ENCODE measurements at regions not wholly inside any gene's neighbourhood (a gene's known extent, or its start where the extent isn't known, plus 50 kb on each side); places are given as distances from the start of the nearest gene placed in this dataset.

DNA sequence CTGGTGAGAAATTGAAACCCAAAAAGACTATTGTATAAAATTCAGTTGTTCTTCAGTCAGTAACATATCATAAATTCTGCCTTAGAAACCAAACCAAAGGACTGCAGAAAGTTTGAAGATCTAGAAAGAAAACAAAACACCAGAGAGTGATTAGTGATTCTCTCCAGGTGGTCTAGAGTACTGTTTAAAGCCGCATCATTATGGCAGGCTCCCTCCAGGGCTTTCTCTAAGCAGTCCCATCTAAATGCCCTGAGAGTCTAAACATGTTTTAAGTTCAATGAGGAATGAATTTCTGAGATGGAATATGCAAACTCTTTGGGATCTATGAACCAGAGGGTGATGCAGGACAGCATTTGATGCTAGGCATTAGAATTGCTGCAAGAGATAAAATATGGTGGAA, 100.9 kb upstream of the ST6GALNAC5 start:
- Histone ChIP-seq H3K4me1 (ENCODE audit: control insufficient read depth in 1 of 2, insufficient read depth in 2 of 2, low read length in 2 of 2) (no peaks in the 10 kb centered on the region), H3K9ac (ENCODE audit: low read length) (no peak overlapping the region), H4K20me1 (ENCODE audit: insufficient read depth) (no peaks in the 10 kb centered on the region), H2AFZ (ENCODE audit: low read depth, low read length, poor library complexity, severe bottlenecking) (no peak overlapping the region), H3K4me2 (ENCODE audit: low read length) (no peak overlapping the region), H3K9me3 (ENCODE audit: control insufficient read depth in 1 of 2, insufficient read depth in 1 of 2, low read depth in 1 of 2, low read length in 2 of 2) (no peaks in the 10 kb centered on the region), H3K27me3 (ENCODE audit: insufficient read depth, low read length) (peaks cover 4% of the 10 kb centered on the region; the same call in 1 of the 2 replicates), H3K27ac (ENCODE audit: low read depth, low read length) (no peak overlapping the region), H3K79me2 (ENCODE audit: insufficient read depth, low read length) (no peaks in the 10 kb centered on the region), H3K9me2 (ENCODE audit: insufficient read depth) (no peaks in the 10 kb centered on the region), H3K36me3 (ENCODE audit: control insufficient read depth in 1 of 2, insufficient read depth in 2 of 2, low read length in 2 of 2) (no peaks in the 10 kb centered on the region), H3K4me3 (replicated peaks in 1 of 2; ENCODE audit: low read depth in 1 of 2, low read length in 2 of 2) (no peak overlapping the region)
- DNase-seq (ENCODE audit: low read depth, low spot score), result no peak
- RAD21 ChIA-PET (ENCODE audit: low non-redundant PET in 1 of 2, low total read pairs in 2 of 2, uncharacterized antibody in 2 of 2, unreplicated experiment in 2 of 2), result no interaction called here
- BruUV-seq (replicated peaks), result no TSS peak
- TF ChIP-seq SIN3A (IDR thresholded peaks at IDR 0.05; ENCODE audit: low read depth) (no peak), POLR2A (IDR thresholded peaks at IDR 0.05; ENCODE audit: borderline replicate concordance, extremely low read depth, insufficient read depth, insufficient read length) (no peak), TCF7L2 (IDR thresholded peaks at IDR 0.05; ENCODE audit: borderline replicate concordance, extremely low read depth, insufficient read depth, insufficient read length) (no peak), SP1 (IDR thresholded peaks at IDR 0.05; ENCODE audit: low read depth) (no peak), EGR1 (IDR thresholded peaks at IDR 0.05; ENCODE audit: low read depth) (no peak), CBX3 (IDR thresholded peaks at IDR 0.05; ENCODE audit: low read depth) (no peak), JUND (IDR thresholded peaks at IDR 0.05) (no peak), ZNF274 (IDR thresholded peaks at IDR 0.05; ENCODE audit: low read depth, low read length) (no peak), YY1 (IDR thresholded peaks at IDR 0.05; ENCODE audit: extremely low read depth, insufficient replicate concordance, low read depth, low read length) (no peak), ZFX (IDR thresholded peaks at IDR 0.05) (no peak), EZH2phosphoT487 (IDR thresholded peaks at IDR 0.05; ENCODE audit: borderline replicate concordance) (no peak), SRF (IDR thresholded peaks at IDR 0.05; ENCODE audit: low read depth) (no peak), ELF1 (IDR thresholded peaks at IDR 0.05; ENCODE audit: borderline replicate concordance, low read depth) (no peak), POLR2AphosphoS5 (IDR thresholded peaks at IDR 0.05; ENCODE audit: low read depth, low read length) (no peak), RAD21 (IDR thresholded peaks at IDR 0.05; ENCODE audit: low read depth) (no peak), EZH2 (IDR thresholded peaks at IDR 0.05) (no peak)
- TF ChIP-seq, protein P1, sequence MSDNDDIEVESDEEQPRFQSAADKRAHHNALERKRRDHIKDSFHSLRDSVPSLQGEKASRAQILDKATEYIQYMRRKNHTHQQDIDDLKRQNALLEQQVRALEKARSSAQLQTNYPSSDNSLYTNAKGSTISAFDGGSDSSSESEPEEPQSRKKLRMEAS (IDR thresholded peaks at IDR 0.05), result no peak
- TF ChIP-seq, protein P2, sequence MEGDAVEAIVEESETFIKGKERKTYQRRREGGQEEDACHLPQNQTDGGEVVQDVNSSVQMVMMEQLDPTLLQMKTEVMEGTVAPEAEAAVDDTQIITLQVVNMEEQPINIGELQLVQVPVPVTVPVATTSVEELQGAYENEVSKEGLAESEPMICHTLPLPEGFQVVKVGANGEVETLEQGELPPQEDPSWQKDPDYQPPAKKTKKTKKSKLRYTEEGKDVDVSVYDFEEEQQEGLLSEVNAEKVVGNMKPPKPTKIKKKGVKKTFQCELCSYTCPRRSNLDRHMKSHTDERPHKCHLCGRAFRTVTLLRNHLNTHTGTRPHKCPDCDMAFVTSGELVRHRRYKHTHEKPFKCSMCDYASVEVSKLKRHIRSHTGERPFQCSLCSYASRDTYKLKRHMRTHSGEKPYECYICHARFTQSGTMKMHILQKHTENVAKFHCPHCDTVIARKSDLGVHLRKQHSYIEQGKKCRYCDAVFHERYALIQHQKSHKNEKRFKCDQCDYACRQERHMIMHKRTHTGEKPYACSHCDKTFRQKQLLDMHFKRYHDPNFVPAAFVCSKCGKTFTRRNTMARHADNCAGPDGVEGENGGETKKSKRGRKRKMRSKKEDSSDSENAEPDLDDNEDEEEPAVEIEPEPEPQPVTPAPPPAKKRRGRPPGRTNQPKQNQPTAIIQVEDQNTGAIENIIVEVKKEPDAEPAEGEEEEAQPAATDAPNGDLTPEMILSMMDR (IDR thresholded peaks at IDR 0.05 in 2 of 3, conservative IDR thresholded peaks at IDR 0.05 in 1 of 3; ENCODE audit: borderline replicate concordance in 1 of 3, insufficient read depth in 1 of 3, low read depth in 2 of 3, low read length in 2 of 3), result no peak
- TF ChIP-seq, protein P3, sequence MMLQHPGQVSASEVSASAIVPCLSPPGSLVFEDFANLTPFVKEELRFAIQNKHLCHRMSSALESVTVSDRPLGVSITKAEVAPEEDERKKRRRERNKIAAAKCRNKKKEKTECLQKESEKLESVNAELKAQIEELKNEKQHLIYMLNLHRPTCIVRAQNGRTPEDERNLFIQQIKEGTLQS (IDR thresholded peaks at IDR 0.05), result no peak
- TF ChIP-seq, protein P4, sequence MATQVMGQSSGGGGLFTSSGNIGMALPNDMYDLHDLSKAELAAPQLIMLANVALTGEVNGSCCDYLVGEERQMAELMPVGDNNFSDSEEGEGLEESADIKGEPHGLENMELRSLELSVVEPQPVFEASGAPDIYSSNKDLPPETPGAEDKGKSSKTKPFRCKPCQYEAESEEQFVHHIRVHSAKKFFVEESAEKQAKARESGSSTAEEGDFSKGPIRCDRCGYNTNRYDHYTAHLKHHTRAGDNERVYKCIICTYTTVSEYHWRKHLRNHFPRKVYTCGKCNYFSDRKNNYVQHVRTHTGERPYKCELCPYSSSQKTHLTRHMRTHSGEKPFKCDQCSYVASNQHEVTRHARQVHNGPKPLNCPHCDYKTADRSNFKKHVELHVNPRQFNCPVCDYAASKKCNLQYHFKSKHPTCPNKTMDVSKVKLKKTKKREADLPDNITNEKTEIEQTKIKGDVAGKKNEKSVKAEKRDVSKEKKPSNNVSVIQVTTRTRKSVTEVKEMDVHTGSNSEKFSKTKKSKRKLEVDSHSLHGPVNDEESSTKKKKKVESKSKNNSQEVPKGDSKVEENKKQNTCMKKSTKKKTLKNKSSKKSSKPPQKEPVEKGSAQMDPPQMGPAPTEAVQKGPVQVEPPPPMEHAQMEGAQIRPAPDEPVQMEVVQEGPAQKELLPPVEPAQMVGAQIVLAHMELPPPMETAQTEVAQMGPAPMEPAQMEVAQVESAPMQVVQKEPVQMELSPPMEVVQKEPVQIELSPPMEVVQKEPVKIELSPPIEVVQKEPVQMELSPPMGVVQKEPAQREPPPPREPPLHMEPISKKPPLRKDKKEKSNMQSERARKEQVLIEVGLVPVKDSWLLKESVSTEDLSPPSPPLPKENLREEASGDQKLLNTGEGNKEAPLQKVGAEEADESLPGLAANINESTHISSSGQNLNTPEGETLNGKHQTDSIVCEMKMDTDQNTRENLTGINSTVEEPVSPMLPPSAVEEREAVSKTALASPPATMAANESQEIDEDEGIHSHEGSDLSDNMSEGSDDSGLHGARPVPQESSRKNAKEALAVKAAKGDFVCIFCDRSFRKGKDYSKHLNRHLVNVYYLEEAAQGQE (IDR thresholded peaks at IDR 0.05; ENCODE audit: low read depth), result no peak
- ATAC-seq, result no peak
- POLR2A ChIA-PET, result no interaction called here
- intact Hi-C loops (cut with micrococcal nuclease), result no loop called here
- CTCF ChIA-PET, result no interaction called here

Measured in HCT116 (cell line).